Effector CD8-positive, alpha-beta T cell (primary cell): ENCODE measurements at regions not wholly inside any gene's neighbourhood (a gene's known extent, or its start where the extent isn't known, plus 50 kb on each side); places are given as distances from the start of the nearest gene placed in this dataset.

Source experiments
- DNase-seq: peaks from one replicate; lab custom pipeline; 2025; lab: John Stamatoyannopoulos, UW

GRCh38 chr5:126219616-126220015 is 203.6 kb upstream of the GRAMD2B start:
- DNase-seq: no peak

GRCh38 chr5:126220725-126221124 is 202.5 kb upstream of the GRAMD2B start:
- DNase-seq: no peak

GRCh38 chr5:126228934-126229333 is 194.3 kb upstream of the GRAMD2B start:
- DNase-seq: no peak

DNA sequence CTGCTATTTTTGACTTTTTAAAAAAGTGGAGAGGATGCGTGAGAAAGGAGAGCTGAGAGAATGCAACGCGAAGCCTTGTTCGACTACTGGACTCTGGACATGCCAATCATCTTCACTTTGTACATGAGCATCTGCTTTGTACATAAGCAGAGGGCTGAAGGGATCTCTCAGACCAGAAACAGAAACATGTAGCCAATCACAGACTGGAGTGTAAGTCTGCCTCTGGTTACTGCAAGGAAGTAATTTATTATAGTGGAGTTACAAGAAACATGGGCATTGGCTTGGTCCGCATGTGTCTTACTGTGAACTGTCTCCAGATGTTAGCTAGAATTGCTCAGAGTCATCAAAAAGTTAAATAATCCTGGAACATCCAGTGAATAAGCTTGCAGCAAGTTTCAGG is 190.0 kb upstream of the GRAMD2B start:
- no peak for DNase-seq

GRCh38 chr5:126234563-126235195 is 188.5 kb upstream of the GRAMD2B start:
- no peak for DNase-seq

GRCh38 chr5:126235628-126236027 is 187.6 kb upstream of the GRAMD2B start:
- DNase-seq: no peak

GRCh38 chr5:126236994-126237393 is 186.2 kb upstream of the GRAMD2B start:
- no peak for DNase-seq

- no peak for DNase-seq
Measured at GRCh38 chr5:126248611-126249010, 174.6 kb upstream of the GRAMD2B start.

DNA sequence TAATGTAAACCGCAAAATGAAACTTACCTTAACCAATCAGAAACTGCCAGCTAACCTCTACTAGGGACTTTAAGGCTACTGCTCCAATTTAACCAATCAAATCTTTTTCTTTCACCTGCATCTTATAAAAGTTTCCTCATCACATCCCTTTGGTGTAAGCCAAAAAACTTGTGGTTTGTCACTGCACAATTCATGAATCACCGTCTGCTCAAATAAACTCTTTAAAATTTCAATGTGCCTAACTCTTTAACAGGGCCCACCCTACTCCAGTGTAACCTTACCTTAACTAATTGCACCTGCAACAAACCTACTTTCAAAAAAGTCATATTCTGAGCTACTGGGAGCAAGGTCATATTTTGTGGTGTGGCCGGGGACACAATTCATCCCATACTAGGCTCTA is 172.2 kb upstream of the GRAMD2B start:
- no peak for DNase-seq

DNA sequence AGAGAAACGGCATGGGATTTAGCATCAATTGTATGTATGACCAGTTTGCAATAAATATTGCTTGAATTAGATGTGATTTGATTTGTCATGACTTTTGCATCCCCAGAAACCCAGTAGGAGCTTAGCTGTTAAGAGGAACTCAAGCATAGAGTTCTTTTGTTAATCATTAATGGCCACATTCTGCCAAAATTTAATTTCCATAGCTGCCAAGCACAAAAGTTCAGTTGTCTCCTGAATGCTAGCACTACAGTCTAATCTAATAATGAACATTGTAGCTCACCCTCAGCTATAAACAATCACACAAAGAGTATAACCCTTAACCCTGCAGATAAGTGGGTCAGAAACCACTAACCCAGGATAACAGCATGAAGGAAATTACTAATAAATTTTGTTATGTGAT is 169.8 kb upstream of the GRAMD2B start:
- no peak for DNase-seq

GRCh38 chr5:126263591-126264184 is 159.5 kb upstream of the GRAMD2B start:
- DNase-seq: no peak

- DNase-seq: no peak
Measured at GRCh38 chr5:126265917-126266316, 157.3 kb upstream of the GRAMD2B start.

DNA sequence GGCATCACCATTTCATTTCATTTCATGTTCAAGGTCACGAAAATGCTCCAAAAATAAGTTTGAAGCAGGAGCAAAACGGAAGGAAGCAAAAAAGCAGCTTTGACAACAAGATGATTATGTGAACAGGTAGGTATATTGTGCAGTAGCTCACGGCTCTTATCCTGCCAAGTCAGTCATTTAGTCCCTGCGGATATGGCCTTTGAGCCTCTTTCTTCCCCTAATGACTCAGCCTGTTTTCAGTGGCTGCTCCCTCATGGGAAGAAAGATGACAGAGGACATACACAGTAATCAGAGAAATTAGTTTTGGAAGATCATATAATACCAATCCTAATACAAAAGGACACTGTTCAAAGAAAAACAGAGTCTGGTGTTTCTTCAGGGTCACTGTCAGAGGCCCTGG is 155.8 kb upstream of the GRAMD2B start:
- DNase-seq: no peak

- DNase-seq: no peak
Measured at GRCh38 chr5:126268697-126269315, 154.4 kb upstream of the GRAMD2B start.

GRCh38 chr5:126269511-126269910 is 153.7 kb upstream of the GRAMD2B start:
- no peak for DNase-seq

GRCh38 chr5:126271141-126271540 is 152.1 kb upstream of the GRAMD2B start:
- DNase-seq: no peak

DNA sequence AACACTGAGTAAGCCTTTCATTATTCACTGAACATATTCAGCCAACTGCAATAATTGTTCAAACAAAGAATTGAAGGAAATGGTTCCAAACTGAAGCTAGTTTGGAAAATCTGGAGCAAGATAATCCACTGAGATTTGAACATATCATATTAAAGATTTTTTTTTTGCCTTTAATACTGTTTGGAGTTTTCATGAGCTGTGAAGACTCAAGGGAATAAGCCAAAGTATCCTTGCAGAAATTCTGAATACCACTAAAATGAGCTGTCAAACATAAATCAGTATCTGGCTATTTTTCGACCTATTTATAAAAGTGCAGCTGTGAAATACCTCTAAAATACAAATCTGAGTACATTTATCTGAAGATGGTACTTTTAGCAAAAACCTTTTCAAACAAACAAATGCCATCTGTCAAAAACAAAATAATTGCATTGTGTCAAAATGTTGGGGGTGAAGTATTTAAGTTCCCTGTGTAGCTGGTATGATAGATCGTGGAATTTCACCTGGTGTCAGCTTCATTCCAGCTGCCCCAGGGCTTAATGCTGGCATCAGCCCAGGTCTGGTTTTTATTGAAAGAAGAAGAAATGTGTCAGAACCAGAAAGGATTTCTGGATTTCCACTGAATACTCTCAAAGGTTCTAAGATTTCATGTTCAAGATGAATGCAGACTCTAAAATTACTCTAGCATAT is 149.0 kb upstream of the GRAMD2B start:
- DNase-seq: no peak

- no peak for DNase-seq
Measured at GRCh38 chr5:126274763-126275125, 148.5 kb upstream of the GRAMD2B start.

DNA sequence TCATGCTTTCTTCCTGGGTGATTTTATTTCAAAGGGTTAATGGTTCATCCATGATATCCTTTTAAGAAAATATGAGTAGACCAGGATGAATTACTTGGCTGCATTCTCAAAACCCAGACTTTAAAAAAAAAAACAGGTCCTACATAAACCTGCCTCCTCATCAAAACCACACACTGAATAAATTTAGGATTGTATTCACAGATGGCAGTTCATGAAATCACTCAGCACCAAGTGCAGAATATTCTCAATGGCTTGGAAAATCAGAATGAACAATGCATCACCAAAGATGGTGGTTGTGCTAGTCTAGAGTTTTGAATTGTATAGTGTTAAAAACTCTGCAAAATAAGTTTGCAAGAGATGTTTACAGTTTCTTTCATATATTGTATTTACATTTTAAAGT is 145.4 kb upstream of the GRAMD2B start:
- no peak for DNase-seq

- no peak for DNase-seq
Measured at GRCh38 chr5:126280343-126280742, 142.9 kb upstream of the GRAMD2B start.

DNA sequence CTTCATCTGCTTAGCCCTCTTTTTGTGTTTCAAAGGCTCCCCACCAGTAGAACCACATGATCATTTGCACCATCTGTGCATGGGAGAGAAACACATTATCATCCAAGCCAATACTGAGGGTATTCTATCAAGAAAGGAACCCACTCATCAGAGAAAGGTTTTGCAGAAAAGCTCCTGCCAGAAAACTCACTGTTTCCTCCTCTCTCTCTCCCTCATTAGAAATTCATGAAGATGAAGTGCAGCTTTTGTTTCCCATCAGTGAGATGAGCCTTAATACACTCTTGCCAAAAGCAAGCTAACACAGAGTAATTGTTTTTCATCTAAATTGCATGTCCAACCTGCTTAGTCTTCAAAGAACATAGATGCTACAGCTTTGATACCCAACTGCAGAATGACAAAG is 142.4 kb upstream of the GRAMD2B start:
- DNase-seq: no peak

- DNase-seq: no peak
Measured at GRCh38 chr5:126284977-126285696, 138.1 kb upstream of the GRAMD2B start.
